D721Med (cell line): ENCODE measurements at regions not wholly inside any gene's neighbourhood (a gene's known extent, or its start where the extent isn't known, plus 50 kb on each side); places are given as distances from the start of the nearest gene placed in this dataset.

ENCODE experiments used
- DNase-seq: peaks from one replicate; pipeline ENCODE4 v3.0.0; 2011; ENCODE audit warnings: low spot score; ENCODE audit not compliant: insufficient read length
- FAIRE-seq: peaks from 2 replicates; lab custom pipeline; 2011; peaks lifted over from hg19 to GRCh38; lab: Jason Lieb, UNC
- TF ChIP-seq, protein P1 (sequence below): IDR thresholded peaks from 2 replicates; pipeline ENCODE4 v1.5.1; 2012; ENCODE audit warnings: mild to moderate bottlenecking, control low read depth; ENCODE audit not compliant: insufficient read depth; ENCODE audit errors: missing control alignments

DNA sequence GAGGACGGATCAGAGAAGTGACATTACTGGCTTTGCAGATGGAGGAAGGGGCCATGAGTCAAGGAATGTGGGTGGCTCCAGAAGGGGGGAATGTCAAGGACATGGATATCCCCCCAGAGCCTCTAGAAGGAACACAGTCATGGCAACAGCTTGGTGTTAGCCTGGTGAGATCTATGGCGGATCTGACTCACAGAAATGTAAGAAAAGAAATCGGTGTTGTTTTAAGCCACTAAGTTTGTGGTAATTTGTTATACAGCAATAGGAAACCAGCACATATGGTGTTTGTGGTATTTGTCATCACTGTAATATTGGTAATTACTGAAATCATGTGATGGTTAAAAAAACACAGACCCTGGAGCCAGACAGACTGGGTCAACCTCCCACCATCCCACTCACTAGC is 236.2 kb downstream of the SETD4 start:
- TF ChIP-seq, protein P1, sequence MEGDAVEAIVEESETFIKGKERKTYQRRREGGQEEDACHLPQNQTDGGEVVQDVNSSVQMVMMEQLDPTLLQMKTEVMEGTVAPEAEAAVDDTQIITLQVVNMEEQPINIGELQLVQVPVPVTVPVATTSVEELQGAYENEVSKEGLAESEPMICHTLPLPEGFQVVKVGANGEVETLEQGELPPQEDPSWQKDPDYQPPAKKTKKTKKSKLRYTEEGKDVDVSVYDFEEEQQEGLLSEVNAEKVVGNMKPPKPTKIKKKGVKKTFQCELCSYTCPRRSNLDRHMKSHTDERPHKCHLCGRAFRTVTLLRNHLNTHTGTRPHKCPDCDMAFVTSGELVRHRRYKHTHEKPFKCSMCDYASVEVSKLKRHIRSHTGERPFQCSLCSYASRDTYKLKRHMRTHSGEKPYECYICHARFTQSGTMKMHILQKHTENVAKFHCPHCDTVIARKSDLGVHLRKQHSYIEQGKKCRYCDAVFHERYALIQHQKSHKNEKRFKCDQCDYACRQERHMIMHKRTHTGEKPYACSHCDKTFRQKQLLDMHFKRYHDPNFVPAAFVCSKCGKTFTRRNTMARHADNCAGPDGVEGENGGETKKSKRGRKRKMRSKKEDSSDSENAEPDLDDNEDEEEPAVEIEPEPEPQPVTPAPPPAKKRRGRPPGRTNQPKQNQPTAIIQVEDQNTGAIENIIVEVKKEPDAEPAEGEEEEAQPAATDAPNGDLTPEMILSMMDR: no peak
- DNase-seq: no peak
- FAIRE-seq: no peak

DNA sequence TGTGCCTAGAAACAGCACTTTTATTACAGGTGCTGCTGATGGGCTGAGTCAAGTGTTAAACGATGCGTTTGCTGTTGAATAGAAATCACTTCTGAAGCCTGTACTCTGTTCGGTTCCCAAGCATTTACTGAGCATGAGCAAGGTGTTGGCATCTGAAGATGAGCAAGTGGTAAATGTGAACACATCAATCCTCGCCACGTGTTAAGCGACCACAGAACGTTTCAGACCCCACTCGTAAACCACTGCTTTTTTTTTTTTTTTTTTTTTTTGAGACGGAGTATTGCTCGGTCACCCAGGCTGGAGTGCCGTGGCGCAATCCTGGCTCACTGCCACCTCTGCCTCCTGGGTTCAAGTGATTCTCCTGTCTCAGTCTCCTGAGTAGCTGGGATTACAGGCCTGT is 241.2 kb downstream of the SETD4 start:
- TF ChIP-seq, protein P1: no peak
- no peak for DNase-seq
- no peak for FAIRE-seq

GRCh38 chr21:35818597-35818996 is 241.7 kb downstream of the SETD4 start:
- FAIRE-seq (no peak), DNase-seq (no peak)
- TF ChIP-seq, protein P1: no peak

DNA sequence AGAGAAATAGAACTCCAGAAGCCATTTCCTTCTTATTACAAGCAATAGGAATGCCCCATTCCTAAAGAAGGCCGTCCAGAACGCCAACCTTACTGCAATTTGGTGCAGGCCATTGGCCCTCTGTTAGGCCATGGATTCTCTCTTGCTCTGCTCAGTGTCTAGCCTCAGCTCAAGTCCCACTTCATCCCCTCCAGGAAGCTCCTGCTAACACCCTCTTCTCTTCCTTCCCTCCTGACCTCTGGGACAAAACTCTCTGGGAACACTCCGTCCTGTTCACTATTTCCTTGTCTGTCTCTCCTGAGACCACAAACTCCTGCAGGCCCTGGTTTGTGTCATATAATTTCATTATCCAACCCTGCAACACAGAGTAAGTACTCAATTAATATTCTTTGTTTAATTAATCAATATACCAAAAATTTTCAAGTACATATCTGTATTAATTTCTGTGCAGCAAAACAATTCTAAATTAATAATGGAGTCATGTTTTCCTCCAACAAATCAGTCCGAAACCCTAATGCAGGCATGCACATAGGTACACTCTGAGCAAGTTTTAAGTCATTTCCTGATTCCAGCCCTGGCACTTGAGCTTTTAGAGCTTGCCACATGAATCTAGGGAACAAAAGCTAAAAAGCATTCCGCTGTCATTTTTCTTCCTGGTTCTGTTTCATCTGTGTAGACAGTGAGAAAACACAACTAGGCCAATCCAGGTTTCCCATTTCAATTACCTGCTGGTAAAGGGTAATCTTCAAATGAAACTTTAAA is 245.3 kb downstream of the SETD4 start:
- DNase-seq: no peak
- TF ChIP-seq, protein P1: no peak
- FAIRE-seq: no peak

DNA sequence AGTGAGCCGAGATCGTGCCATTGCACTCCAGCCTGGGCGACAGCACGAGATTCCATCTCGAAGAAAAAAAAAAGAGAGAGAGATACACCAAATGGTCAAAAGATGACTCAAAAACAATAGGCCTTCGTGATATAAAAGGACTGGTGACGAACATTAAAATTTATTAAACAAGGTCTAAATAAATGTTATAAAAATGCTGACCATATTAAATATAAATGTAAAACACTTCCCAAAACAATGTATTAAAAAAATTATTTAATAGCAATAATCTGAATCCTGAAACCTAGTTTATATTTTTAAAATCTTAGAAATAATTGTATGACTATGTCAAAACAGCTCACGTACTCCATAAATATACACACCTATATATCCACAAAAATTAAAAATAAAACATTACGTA is 247.6 kb downstream of the SETD4 start:
- TF ChIP-seq, protein P1: no peak
- no peak for DNase-seq
- FAIRE-seq: no peak

DNA sequence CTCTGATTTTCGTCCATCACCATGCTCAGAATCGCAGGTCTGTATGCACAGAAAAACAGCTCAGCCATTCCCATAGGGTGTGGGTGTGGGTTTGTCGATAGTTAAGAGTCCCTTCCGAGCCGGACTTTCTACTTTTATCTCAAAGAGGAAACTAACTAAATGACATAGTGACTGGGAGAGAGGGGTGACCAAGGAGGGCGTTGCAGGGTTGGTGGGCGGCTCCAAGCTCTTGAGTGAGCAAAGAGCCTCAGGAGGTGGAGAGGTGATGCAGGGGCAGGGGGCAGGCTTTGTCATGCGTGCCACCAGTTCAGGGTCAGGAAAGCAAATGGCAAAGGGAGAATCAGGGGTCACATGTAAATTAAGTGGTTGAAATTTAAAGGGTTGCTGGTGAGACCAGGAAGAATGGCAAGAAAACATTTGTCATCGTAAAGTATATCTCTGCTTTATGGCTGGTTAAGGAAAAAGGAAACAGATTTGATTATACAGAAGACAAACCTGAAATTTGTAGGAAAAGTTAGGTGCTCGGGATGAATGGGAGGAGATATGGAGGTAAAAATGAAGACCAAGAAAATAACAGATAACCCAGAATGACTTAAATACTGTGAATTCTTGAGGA is 249.0 kb downstream of the SETD4 start:
- no peak for FAIRE-seq
- TF ChIP-seq, protein P1: no peak
- DNase-seq: no peak

DNA sequence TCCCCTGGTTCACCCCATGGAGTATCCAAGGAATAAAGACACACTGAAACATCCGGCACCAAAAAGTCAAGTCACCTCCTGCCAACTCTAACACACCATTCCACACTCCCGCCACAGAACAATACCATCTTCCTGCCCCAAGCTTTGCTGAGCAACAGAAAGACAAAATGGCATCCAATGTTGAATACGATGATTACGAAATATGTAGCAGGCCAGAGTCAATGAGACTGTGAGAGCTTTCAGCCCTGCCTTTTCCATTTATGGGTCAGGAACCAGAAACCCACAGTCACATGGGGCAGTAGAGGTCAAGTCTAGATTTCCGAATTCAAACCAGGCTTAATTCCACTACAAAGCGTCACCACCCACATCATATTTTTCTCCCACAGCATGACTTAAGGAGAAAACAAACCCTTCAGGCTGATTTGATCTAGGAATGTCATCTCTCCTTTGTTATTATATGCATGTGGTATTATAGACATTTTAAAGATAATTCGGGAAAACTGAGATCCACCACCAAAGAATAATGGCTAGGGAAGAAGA is 249.8 kb downstream of the SETD4 start:
- TF ChIP-seq, protein P1: no peak
- DNase-seq: no peak
- no peak for FAIRE-seq
